ENCODE measurements at regions not wholly inside any gene's neighbourhood (a gene's known extent, or its start where the extent isn't known, plus 50 kb on each side); places are given as distances from the start of the nearest gene placed in this dataset.

- TF ChIP-seq, protein P1, sequence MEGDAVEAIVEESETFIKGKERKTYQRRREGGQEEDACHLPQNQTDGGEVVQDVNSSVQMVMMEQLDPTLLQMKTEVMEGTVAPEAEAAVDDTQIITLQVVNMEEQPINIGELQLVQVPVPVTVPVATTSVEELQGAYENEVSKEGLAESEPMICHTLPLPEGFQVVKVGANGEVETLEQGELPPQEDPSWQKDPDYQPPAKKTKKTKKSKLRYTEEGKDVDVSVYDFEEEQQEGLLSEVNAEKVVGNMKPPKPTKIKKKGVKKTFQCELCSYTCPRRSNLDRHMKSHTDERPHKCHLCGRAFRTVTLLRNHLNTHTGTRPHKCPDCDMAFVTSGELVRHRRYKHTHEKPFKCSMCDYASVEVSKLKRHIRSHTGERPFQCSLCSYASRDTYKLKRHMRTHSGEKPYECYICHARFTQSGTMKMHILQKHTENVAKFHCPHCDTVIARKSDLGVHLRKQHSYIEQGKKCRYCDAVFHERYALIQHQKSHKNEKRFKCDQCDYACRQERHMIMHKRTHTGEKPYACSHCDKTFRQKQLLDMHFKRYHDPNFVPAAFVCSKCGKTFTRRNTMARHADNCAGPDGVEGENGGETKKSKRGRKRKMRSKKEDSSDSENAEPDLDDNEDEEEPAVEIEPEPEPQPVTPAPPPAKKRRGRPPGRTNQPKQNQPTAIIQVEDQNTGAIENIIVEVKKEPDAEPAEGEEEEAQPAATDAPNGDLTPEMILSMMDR (IDR thresholded peaks at IDR 0.05 in 4 of 5, conservative IDR thresholded peaks at IDR 0.05 in 1 of 5), result no peak
- no peak for TF ChIP-seq POLR2A (IDR thresholded peaks at IDR 0.05)
These were observed 110.3 kb upstream of the CTTNBP2NL start for GRCh38 chr1:112285746-112286145.
